Activated CD4-positive, alpha-beta T cell treated with anti-CD3 and anti-CD28 coated beads, Interleukin-2, amount 10 ng/mL, durations not matched to agents 24 days and 14 days (primary cell): ENCODE measurements at regions not wholly inside any gene's neighbourhood (a gene's known extent, or its start where the extent isn't known, plus 50 kb on each side); places are given as distances from the start of the nearest gene placed in this dataset.

Source experiments
- DNase-seq: peaks from one replicate; pipeline ENCODE4 v3.0.0; 2022
- H3K27ac Mint-ChIP-seq: one replicate; pipeline ENCODE4 v1.8.0; 2022; ENCODE audit warnings: mild to moderate bottlenecking, mixed read lengths
- H3K27me3 Mint-ChIP-seq: one replicate; pipeline ENCODE4 v1.8.0; 2022; ENCODE audit warnings: mixed read lengths
- H3K36me3 Mint-ChIP-seq: one replicate; pipeline ENCODE4 v1.8.0; 2022; ENCODE audit warnings: low read depth, mild to moderate bottlenecking, mixed read lengths
- H3K4me1 Mint-ChIP-seq: one replicate; pipeline ENCODE4 v1.8.0; 2021; ENCODE audit warnings: mixed read lengths
- H3K4me3 Mint-ChIP-seq: one replicate; pipeline ENCODE4 v1.8.0; 2022; ENCODE audit warnings: mild to moderate bottlenecking, moderate library complexity, mixed read lengths
- H3K9me3 Mint-ChIP-seq: one replicate; pipeline ENCODE4 v1.8.0; 2021; ENCODE audit warnings: mixed read lengths
- intact Hi-C: fragments of 100-400 bp; cut with micrococcal nuclease; formaldehyde crosslinking; loops from one replicate; pipeline ENCODE4 v1.15.1; 2023

DNA sequence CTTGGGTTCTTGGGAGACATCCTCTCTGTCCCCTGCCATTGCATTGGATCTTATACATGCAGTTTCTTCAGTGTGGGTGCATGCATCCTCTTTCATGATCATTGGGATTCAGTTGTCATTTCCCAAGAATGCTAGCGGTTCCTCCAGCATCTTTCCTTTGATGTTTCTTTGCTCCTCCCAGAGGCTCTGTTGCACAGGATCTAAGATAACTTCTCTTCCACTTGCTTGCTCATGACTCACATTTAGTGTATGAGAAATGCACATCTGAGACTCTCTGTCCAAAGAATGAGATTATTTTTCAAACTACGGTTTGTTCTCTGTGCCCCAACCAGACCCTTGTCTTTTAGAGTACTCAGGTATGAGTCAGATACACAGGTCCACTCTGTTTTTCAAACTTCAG lies 197.1 kb downstream of the NDFIP2 start:
- H3K27ac Mint-ChIP-seq, result no peak overlapping the region
- H3K9me3 Mint-ChIP-seq, result no peaks in the 10 kb centered on the region
- intact Hi-C loops, result loop anchor here (5.0 kb wide), 1 partner anchor 684 kb away; no protein-coding TSS in a partner anchor
- peaks cover 5% of the 10 kb centered on the region for H3K27me3 Mint-ChIP-seq
- H3K4me3 Mint-ChIP-seq, result no peak overlapping the region
- H3K36me3 Mint-ChIP-seq, result no peaks in the 10 kb centered on the region
- no peaks in the 10 kb centered on the region for H3K4me1 Mint-ChIP-seq
- DNase-seq, result no peak

DNA sequence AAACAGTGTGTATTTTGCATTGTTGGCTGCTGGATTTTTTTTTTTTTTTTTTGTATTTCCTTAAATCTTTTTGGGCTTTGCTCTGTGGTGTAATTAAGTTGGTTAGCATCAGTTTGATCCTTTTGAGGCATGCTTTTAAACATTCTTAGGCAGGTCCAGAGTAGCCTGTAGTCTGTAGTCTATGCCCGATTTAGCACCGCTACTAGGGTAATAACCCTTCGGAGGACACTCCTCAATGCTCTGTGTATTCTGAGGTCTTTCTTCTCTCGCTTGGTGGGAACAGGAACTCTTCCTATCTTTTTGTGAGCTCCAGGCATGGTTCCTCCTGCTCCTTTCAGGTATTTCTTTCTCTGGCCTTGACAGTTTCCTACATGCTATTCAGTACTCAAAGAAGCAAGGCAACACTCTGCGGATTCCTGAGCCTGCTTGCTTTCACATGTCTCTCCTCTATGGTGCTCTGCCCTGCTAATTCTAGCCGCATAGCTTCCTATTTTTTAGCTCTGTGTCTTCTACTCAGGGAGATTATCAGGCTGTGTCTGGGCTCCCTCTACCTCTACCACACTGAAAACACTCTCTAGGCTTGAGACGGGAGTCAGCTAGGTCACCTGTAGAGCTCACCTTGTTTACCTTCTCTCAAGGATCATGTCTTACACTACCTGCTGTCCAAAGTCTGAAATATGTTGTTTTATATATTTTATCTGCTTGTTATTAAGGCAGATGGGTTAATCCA lies 195.1 kb downstream of the NDFIP2 start:
- no peak for DNase-seq
- no peaks in the 10 kb centered on the region for H3K36me3 Mint-ChIP-seq
- no peaks in the 10 kb centered on the region for H3K9me3 Mint-ChIP-seq
- H3K4me1 Mint-ChIP-seq, result no peaks in the 10 kb centered on the region
- H3K27me3 Mint-ChIP-seq, result peaks cover 5% of the 10 kb centered on the region
- intact Hi-C loops, result loop anchor here (5.0 kb wide), 1 partner anchor 686 kb away; no protein-coding TSS in a partner anchor
- H3K4me3 Mint-ChIP-seq, result no peak overlapping the region
- H3K27ac Mint-ChIP-seq, result no peak overlapping the region

DNA sequence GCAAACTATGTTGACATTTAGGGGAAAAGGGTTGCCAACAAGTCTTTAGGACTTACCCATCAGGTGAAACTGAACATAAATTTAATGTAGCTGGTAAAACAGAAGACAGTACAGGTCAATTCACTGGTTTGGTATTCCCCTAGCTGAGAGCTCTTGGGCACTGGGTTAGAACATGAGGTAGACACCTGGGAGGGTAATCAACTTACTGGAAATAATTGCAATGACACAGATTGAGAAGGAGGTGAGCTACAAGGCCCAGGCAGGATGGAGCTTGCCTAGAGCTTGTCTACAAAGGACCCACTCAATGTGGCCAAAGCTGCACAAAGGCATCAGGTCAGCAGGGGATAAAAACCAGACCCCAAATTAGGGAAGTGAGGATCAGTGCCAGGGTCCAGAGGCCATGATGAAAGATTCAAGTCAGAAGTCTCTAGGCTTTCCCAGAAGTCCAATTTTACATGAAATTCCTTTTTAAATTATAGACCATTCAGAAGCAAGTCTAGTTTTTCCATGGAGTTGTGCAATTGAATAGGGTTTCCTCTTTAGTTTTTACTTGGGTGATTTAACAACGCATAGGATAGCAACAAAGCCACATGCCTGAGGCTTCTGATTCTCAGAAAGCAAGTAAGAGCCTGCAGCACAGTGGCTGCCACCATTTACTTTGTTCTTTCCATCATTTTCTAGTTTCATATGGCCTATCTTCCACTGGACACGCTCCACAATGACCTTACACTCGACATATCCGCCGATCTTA lies 194.0 kb downstream of the NDFIP2 start:
- Mint-ChIP-seq H3K36me3 (no peaks in the 10 kb centered on the region), H3K9me3 (no peaks in the 10 kb centered on the region), H3K27ac (no peak overlapping the region), H3K27me3 (peaks cover 6% of the 10 kb centered on the region), H3K4me3 (no peak overlapping the region), H3K4me1 (no peaks in the 10 kb centered on the region)
- intact Hi-C loops, result loop anchor here (5.0 kb wide), 1 partner anchor 687 kb away; no protein-coding TSS in a partner anchor
- no peak for DNase-seq

DNA sequence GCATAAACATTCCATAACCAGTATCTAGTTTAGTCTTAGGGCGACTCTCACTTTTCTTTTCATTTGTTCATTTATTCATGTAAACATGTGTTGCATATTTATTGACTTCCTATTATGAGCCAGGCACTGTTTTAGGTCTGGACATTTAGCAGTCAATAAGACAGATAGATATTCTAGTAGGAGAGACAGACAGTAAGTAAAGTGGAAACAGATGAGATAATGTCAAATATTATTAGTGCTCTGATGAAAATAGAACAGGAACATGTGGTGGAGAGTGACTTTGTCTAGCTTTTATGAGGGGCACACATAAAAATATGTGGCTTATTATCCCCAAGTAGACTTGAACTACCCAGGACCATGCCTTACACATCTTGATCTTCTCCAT lies 193.0 kb downstream of the NDFIP2 start:
- no peak overlapping the region for H3K4me3 Mint-ChIP-seq
- no peaks in the 10 kb centered on the region for H3K4me1 Mint-ChIP-seq
- peaks cover 4% of the 10 kb centered on the region for H3K27me3 Mint-ChIP-seq
- H3K36me3 Mint-ChIP-seq, result no peaks in the 10 kb centered on the region
- no peak overlapping the region for H3K27ac Mint-ChIP-seq
- DNase-seq, result no peak
- intact Hi-C loops, result no loop called here
- no peaks in the 10 kb centered on the region for H3K9me3 Mint-ChIP-seq

DNA sequence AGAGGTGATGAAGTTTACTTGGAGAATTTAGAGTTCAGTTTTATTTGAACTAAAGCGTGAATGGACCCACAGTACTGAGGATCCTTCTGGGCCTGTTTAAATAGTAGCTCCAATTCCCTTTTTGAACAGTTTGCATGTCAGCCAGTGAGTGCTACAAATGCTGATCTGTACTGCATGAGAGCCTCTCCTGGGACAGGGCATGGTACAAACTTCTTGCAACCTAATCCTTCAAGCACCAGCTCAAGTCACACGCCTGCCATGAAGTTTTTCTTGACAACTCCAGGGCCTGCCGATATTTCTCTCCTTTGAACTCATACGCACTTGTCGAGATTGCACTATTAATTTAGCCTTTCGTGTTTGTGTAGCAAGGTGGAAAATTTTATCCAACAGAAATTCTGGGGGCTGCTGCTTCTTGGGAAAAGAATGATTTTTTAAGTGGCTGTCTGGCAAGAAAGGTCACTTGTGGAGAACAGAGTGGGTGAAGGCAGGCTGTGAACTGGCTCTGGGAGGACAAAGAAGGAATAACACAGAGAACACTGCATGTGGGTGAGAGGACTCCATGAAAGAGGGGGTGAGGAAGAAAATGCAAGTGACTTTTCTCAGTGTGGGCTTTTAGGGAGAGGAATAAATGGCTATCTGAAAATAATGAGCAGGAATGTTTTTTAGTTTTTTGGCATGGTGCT lies 192.5 kb downstream of the NDFIP2 start:
- intact Hi-C loops, result no loop called here
- Mint-ChIP-seq H3K36me3 (no peaks in the 10 kb centered on the region), H3K27ac (no peak overlapping the region), H3K27me3 (peaks cover 4% of the 10 kb centered on the region), H3K4me3 (no peak overlapping the region), H3K9me3 (no peaks in the 10 kb centered on the region), H3K4me1 (no peaks in the 10 kb centered on the region)
- no peak for DNase-seq

DNA sequence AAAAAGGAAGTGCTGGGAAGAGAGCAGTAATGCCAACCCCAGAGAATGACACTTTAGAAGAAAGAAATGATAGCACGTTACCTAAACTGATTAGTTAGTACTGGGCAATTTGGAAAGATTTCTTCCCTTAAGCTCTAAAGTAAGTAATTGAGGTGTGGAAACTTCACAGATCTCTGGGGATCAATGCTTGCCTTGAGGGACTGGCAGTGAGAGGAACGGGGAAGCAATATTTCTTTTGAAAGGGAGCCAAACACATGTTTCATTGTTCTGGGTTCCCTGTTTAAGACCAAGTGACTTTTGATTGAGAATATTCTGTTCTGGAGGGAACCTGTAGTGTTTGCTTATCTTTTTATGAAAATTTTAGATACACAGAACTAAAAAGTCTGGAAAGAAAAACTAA lies 190.5 kb downstream of the NDFIP2 start:
- Mint-ChIP-seq H3K27me3 (peaks cover 2% of the 10 kb centered on the region), H3K4me1 (no peaks in the 10 kb centered on the region), H3K4me3 (no peak overlapping the region), H3K36me3 (no peaks in the 10 kb centered on the region), H3K27ac (no peak overlapping the region), H3K9me3 (no peaks in the 10 kb centered on the region)
- no peak for DNase-seq
- intact Hi-C loops, result no loop called here

DNA sequence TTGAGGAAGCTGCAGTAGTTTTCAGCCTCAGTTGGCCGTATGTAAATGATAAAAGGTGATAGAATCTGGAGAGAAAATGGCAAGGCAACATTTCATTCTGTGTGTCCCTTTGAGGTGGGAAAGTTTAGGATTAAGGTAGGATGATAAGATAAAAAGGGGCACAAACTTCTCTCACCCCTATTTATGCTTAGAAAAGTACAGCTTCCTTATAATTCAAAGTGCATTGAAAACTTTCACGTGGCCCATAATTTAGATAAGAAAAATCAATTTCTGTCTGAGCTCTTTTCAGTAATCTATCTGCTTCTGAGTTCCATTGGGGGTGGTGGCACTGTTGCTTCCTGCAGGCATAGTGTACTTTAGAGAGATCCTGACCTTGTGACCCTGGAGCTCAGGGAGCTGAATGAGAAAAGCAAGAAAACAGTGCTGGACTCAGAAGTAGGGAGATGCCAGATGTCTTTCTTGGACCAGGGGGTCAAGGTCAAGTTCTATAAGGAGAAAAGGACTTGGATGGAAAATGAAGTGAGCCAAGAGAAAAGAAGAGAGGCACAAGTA lies 187.3 kb downstream of the NDFIP2 start:
- no peaks in the 10 kb centered on the region for H3K9me3 Mint-ChIP-seq
- DNase-seq, result no peak
- H3K4me3 Mint-ChIP-seq, result no peak overlapping the region
- no peaks in the 10 kb centered on the region for H3K4me1 Mint-ChIP-seq
- no peak overlapping the region for H3K27ac Mint-ChIP-seq
- intact Hi-C loops, result no loop called here
- peaks cover 2% of the 10 kb centered on the region for H3K27me3 Mint-ChIP-seq
- no peaks in the 10 kb centered on the region for H3K36me3 Mint-ChIP-seq

DNA sequence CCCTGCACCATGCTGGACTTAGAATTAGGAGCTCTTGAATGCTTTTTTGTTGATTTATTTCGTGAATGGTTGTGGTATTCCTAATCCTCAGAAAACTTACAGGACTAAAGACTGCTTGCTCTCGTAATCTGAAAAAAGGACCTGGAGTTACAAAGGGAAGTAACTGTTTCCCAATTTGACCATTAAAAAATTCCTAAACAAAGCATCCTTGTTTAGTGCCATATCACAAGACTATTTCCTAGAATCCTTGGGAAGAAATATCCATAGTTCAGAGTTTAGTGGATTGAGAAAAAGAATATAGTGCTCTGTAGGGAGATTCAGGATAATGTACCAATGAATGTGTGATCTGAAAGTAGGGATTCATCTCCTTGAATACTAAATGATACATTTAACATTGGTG lies 186.8 kb downstream of the NDFIP2 start:
- Mint-ChIP-seq H3K27ac (no peak overlapping the region), H3K36me3 (no peaks in the 10 kb centered on the region), H3K4me3 (no peak overlapping the region), H3K9me3 (no peaks in the 10 kb centered on the region), H3K4me1 (no peaks in the 10 kb centered on the region), H3K27me3 (peaks cover 2% of the 10 kb centered on the region)
- no peak for DNase-seq
- intact Hi-C loops, result no loop called here

DNA sequence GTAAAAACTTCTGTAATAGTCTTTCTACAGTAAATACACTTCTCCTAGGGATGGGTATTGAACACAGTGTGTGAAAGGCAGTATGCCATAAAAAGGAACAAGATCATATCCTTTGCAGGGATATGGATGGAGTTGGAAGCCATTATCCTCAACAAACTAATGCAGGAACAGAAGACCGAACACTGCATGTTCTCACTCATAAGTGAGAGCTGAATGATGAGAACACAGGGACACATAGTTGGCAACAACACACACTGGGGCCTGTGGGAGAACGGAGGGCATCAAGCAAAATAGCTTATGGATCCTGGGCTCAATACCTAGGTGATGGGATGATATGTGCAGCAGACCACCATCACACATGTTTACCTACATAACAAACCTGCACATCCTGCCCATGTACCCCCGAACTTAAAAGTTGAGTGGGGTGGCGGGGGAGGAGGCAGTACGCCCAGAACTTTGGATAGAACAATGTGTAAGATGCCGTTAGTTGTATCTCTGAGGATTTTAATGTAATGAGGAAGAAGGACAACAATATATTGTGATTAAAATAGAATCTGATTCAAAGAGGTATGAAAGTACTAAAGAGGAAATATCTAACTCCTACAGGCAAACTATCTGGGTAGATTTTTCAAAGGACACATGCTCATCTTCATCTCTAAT lies 183.2 kb downstream of the NDFIP2 start:
- intact Hi-C loops, result no loop called here
- Mint-ChIP-seq H3K36me3 (no peaks in the 10 kb centered on the region), H3K4me3 (no peak overlapping the region), H3K27ac (no peak overlapping the region), H3K4me1 (no peaks in the 10 kb centered on the region), H3K27me3 (peaks cover 4% of the 10 kb centered on the region), H3K9me3 (no peaks in the 10 kb centered on the region)
- no peak for DNase-seq

DNA sequence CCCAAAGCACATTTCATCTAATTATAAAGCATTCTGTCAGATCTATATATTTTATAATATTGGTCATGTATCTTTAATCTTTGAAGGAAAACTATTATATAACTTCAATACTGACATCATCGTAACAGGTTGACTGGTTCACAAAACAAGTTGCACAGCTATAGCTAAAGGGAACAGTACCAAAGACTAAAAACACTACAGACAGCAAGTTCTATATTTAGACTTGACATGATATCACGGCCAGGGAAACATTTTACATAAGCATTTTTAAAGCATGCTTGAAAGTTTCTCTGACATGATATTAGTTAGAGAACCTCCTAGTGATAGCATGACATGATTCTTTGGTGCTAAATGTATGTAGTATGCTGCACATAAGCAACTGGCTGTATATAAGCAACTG lies 182.5 kb downstream of the NDFIP2 start:
- Mint-ChIP-seq H3K27me3 (peaks cover 4% of the 10 kb centered on the region), H3K4me1 (no peaks in the 10 kb centered on the region), H3K4me3 (no peak overlapping the region), H3K27ac (no peak overlapping the region), H3K36me3 (no peaks in the 10 kb centered on the region), H3K9me3 (no peaks in the 10 kb centered on the region)
- intact Hi-C loops, result no loop called here
- DNase-seq, result no peak

DNA sequence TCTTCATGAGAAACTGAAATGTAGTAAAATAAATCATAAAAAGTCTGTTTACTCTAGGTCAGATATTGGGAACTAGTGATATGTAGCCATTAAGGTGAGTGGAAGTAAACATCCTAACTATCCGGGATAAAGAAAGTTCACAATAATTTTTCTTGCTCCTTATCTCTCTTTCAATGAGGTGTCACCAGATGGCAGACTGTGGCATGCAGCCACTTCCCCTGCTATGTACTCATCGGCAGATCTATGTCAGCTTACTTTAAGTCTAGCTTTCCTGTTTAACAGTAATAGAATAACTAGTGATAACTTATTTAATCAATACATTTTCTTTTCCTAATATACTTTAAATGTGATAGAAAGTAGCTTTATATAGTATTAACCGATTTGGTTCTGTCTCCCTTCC lies 181.9 kb downstream of the NDFIP2 start:
- H3K27me3 Mint-ChIP-seq, result peaks cover 5% of the 10 kb centered on the region
- intact Hi-C loops, result no loop called here

DNA sequence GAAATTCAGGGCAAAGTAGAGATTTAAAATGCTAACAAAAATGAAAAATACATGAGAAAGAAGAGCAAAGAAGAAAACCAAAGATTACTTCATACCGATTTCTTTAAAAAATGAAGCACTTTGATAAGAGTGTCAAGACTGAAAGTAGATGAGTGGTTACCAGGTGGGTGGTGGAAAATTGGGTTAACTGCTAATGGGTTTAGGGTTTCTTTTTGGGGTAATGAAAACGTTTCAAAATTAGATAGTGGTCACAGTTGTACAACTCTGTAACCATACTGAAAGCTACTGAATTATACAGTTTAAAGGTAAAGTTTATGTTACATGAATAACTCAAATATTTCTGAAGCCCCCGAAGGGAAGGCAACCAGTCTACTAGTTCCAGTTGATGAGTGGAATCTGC lies 179.4 kb downstream of the NDFIP2 start:
- Mint-ChIP-seq H3K9me3 (no peaks in the 10 kb centered on the region), H3K4me3 (no peak overlapping the region), H3K4me1 (no peaks in the 10 kb centered on the region), H3K36me3 (no peaks in the 10 kb centered on the region), H3K27me3 (peaks cover 13% of the 10 kb centered on the region), H3K27ac (no peak overlapping the region)
- DNase-seq, result no peak
- intact Hi-C loops, result no loop called here

More for the DNA sequence above, 181.9 kb downstream of the NDFIP2 start:
- no peak for DNase-seq
- Mint-ChIP-seq H3K36me3 (no peaks in the 10 kb centered on the region), H3K4me3 (no peak overlapping the region), H3K27ac (no peak overlapping the region), H3K9me3 (no peaks in the 10 kb centered on the region), H3K4me1 (no peaks in the 10 kb centered on the region)

DNA sequence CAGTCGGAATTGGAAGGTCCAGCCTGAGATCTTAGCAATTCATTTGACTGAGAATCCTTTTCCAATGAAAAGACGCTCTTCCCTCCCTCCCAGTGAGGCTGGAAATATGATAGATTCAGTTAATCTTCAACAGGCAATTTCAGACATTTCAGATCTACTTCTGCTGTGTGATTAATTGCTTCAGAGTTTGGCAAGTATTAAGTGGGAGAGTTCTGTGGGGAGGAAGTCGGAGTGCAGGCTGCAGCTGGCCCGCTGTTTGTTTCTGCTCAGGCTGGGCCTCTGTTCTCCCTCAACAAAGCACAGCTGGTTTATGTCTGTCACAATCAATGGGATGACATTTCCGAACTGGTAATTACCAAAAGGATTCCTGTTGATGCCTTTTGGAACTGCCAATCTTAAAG lies 178.2 kb downstream of the NDFIP2 start:
- no peaks in the 10 kb centered on the region for H3K4me1 Mint-ChIP-seq
- no peak overlapping the region for H3K4me3 Mint-ChIP-seq
- H3K36me3 Mint-ChIP-seq, result no peaks in the 10 kb centered on the region
- DNase-seq, result no peak
- intact Hi-C loops, result no loop called here
- no peak overlapping the region for H3K27ac Mint-ChIP-seq
- peaks cover 13% of the 10 kb centered on the region for H3K27me3 Mint-ChIP-seq
- H3K9me3 Mint-ChIP-seq, result no peaks in the 10 kb centered on the region
